Fibroblast of lung (primary cell): ENCODE measurements at regions not wholly inside any gene's neighbourhood (a gene's known extent, or its start where the extent isn't known, plus 50 kb on each side); places are given as distances from the start of the nearest gene placed in this dataset.

ENCODE experiments used
- CTCF ChIP-seq, 2 donors: IDR thresholded peaks in 1 of 2; conservative IDR thresholded peaks in 1 of 2; 1 replicate in 1 of 2; 2 replicates in 1 of 2; pipeline ENCODE4 v1.5.1; 2011 to 2012; ENCODE audit warnings: low read length in 2 of 2, control low read depth in 1 of 2, inconsistent platforms in 1 of 2, low read depth in 1 of 2, mild to moderate bottlenecking in 1 of 2
- EZH2 ChIP-seq: IDR thresholded peaks from 2 replicates; pipeline ENCODE4 v1.5.1; 2012; ENCODE audit warnings: low read length, control low read depth, mild to moderate bottlenecking; ENCODE audit errors: missing control alignments

DNA sequence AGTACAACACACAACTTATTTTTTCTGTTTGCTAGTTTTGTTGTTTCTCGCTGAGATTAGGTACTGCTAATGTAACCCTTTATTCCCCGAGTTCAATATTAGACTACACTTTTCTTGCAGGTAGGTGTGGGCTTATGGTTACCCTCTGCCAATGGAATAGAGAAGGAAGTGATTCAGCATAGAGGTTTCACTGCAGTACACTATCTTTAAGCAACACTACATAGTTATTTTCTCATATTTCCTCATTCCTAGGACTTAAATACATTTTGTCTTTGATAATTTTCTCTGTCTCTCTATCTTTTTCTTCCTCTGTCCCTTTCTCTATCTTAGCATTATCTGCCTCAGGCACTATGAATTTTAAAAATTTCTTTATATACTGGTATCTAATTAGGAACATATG is 791.0 kb downstream of the FAM181B start:
- no peak for TF ChIP-seq CTCF (conservative IDR thresholded peaks at IDR 0.05 in 1 of 2, IDR thresholded peaks at IDR 0.05 in 1 of 2; ENCODE audit: low read depth in 1 of 2, low read length in 2 of 2)
- no peak for TF ChIP-seq EZH2
